ENCODE measurements at regions not wholly inside any gene's neighbourhood (a gene's known extent, or its start where the extent isn't known, plus 50 kb on each side); places are given as distances from the start of the nearest gene placed in this dataset.

- no peak for DNase-seq (ENCODE audit: low spot score)
Observed at GRCh38 chr3:144380849-144381248, 409.2 kb downstream of the DIPK2A start.

- no peak for DNase-seq (ENCODE audit: low spot score)
Observed at GRCh38 chr3:144381607-144382006, 410.0 kb downstream of the DIPK2A start.

GRCh38 chr3:144384241-144384979 lies 412.8 kb downstream of the DIPK2A start:
- DNase-seq (ENCODE audit: low spot score): no peak

- DNase-seq (ENCODE audit: low spot score): no peak
Observed at GRCh38 chr3:144390786-144391185, 419.2 kb downstream of the DIPK2A start.

- no peak for DNase-seq (ENCODE audit: low spot score)
Observed at GRCh38 chr3:144391236-144391635, 419.6 kb downstream of the DIPK2A start.

- peak; percentile 3 for DNase-seq (ENCODE audit: low spot score)
Observed at GRCh38 chr3:144394032-144394431, 422.4 kb downstream of the DIPK2A start.

- no peak for DNase-seq (ENCODE audit: low spot score)
Observed at GRCh38 chr3:144402430-144402829, 430.8 kb downstream of the DIPK2A start.

GRCh38 chr3:144403040-144403457 lies 431.4 kb downstream of the DIPK2A start:
- DNase-seq (ENCODE audit: low spot score): peak; percentile 27

GRCh38 chr3:144407335-144407734 lies 435.7 kb downstream of the DIPK2A start:
- no peak for DNase-seq (ENCODE audit: low spot score)

- no peak for DNase-seq (ENCODE audit: low spot score)
Observed at GRCh38 chr3:144409319-144409718, 437.7 kb downstream of the DIPK2A start.

GRCh38 chr3:144413068-144413467 lies 441.4 kb downstream of the DIPK2A start:
- no peak for DNase-seq (ENCODE audit: low spot score)

GRCh38 chr3:144415492-144415891 lies 443.9 kb downstream of the DIPK2A start:
- DNase-seq (ENCODE audit: low spot score): no peak

GRCh38 chr3:144424606-144425005 lies 453.0 kb downstream of the DIPK2A start:
- no peak for DNase-seq (ENCODE audit: low spot score)

GRCh38 chr3:144426366-144426765 lies 454.7 kb downstream of the DIPK2A start:
- DNase-seq (ENCODE audit: low spot score): no peak

GRCh38 chr3:144426967-144427366 lies 455.3 kb downstream of the DIPK2A start:
- no peak for DNase-seq (ENCODE audit: low spot score)

GRCh38 chr3:144429719-144430121 lies 458.1 kb downstream of the DIPK2A start:
- DNase-seq (ENCODE audit: low spot score): peak; percentile 13

GRCh38 chr3:144431134-144431533 lies 459.5 kb downstream of the DIPK2A start:
- DNase-seq (ENCODE audit: low spot score): no peak

- no peak for DNase-seq (ENCODE audit: low spot score)
Observed at GRCh38 chr3:144433006-144433405, 461.4 kb downstream of the DIPK2A start.

- no peak for DNase-seq (ENCODE audit: low spot score)
Observed at GRCh38 chr3:144437989-144438388, 466.4 kb downstream of the DIPK2A start.

GRCh38 chr3:144444061-144444460 lies 472.4 kb downstream of the DIPK2A start:
- DNase-seq (ENCODE audit: low spot score): no peak

GRCh38 chr3:144444546-144444945 lies 472.9 kb downstream of the DIPK2A start:
- no peak for DNase-seq (ENCODE audit: low spot score)

- DNase-seq (ENCODE audit: low spot score): no peak
Observed at GRCh38 chr3:144455841-144456440, 484.3 kb downstream of the DIPK2A start.

- no peak for DNase-seq (ENCODE audit: low spot score)
Observed at GRCh38 chr3:144457758-144458157, 486.1 kb downstream of the DIPK2A start.

- DNase-seq (ENCODE audit: low spot score): no peak
Observed at GRCh38 chr3:144458283-144458682, 486.7 kb downstream of the DIPK2A start.

Data from AG08395 (cell line).